ENCODE measurements at regions not wholly inside any gene's neighbourhood (a gene's known extent, or its start where the extent isn't known, plus 50 kb on each side); places are given as distances from the start of the nearest gene placed in this dataset.

DNA sequence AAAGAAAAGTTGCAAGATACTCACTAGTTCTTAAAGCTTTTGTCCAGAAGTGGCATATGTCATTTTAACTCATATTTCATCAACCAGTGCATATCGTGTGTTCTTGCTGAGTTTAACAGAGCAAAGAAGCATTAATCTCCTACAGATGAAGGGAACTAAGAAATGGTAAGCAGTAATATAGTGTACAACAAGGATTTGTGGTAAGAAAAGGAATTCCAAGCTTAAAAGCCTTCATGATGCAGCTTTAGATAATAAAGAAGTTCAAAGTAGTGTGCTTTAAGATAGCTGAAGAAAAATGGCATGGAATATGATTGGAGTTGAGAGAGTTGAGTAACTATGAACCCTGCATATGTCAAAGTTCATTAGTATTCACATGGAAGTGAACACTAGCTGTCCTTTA lies 649.8 kb upstream of the FSHR start:
- TF ChIP-seq, protein P1, sequence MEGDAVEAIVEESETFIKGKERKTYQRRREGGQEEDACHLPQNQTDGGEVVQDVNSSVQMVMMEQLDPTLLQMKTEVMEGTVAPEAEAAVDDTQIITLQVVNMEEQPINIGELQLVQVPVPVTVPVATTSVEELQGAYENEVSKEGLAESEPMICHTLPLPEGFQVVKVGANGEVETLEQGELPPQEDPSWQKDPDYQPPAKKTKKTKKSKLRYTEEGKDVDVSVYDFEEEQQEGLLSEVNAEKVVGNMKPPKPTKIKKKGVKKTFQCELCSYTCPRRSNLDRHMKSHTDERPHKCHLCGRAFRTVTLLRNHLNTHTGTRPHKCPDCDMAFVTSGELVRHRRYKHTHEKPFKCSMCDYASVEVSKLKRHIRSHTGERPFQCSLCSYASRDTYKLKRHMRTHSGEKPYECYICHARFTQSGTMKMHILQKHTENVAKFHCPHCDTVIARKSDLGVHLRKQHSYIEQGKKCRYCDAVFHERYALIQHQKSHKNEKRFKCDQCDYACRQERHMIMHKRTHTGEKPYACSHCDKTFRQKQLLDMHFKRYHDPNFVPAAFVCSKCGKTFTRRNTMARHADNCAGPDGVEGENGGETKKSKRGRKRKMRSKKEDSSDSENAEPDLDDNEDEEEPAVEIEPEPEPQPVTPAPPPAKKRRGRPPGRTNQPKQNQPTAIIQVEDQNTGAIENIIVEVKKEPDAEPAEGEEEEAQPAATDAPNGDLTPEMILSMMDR (IDR thresholded peaks at IDR 0.05): no peak
- TF ChIP-seq POLR2A (IDR thresholded peaks at IDR 0.05) (no peak), EP300 (IDR thresholded peaks at IDR 0.05) (no peak), POLR2AphosphoS5 (IDR thresholded peaks at IDR 0.05) (no peak)

Data from stomach (tissue), 4 donors.